Loucy (cell line): ENCODE measurements at regions not wholly inside any gene's neighbourhood (a gene's known extent, or its start where the extent isn't known, plus 50 kb on each side); places are given as distances from the start of the nearest gene placed in this dataset.

Experiments
- CTCF ChIP-seq: fragments of 200-600 bp; sonication (generic); conservative IDR thresholded peaks from 2 replicates; pipeline ENCODE4 v1.5.1; 2014; ENCODE audit warnings: mild to moderate bottlenecking, antibody characterized with exemption, low read length
- EZH2phosphoT487 ChIP-seq: fragments of 200-600 bp; IDR thresholded peaks from 2 replicates; pipeline ENCODE4 v1.6.1; 2018; ENCODE audit warnings: antibody characterized with exemption, mild to moderate bottlenecking, moderate library complexity, borderline replicate concordance

DNA sequence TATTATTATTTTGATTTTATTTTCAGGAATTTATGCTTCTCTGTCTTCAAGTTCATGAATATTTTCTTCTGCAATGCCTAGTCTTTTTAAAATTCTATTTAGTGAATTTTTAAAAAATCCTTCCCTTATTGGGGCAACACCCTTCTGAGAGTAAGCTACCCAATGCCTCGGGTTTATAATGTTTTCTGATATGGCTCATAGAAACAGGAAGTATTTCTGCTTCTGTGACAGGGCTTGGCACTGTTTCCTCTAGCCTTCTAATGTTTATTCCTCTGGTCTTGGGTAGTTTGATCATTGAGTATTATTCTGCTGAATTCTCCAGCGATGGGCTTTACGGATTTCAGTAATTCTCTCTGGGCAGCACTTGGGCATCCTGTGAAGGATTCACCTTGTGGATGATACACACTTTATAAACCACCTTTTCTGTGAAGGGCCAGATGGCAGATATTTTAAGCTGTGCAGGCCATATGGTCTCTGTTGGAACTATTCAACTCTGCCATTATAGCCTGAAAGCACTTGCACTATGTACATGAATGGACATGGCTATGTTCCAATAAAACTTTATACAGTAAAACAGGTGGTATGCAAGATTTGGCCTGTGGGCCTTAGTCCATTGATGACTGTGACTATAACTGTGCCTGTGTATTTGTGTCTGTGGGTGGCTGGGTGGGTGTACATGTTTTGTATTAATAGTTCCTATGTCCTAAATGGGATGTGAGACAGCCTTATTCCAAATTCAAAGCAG lies 95.9 kb upstream of the FAT1 start:
- no peak for TF ChIP-seq CTCF
- no peak for TF ChIP-seq EZH2phosphoT487
